ENCODE measurements at regions not wholly inside any gene's neighbourhood (a gene's known extent, or its start where the extent isn't known, plus 50 kb on each side); places are given as distances from the start of the nearest gene placed in this dataset.
"Not testable (repeated sequence)": the region's sequence is repeated elsewhere in the genome, so short reads cannot be mapped to it uniquely, and the experiment has no call there.

GRCh38 chr21:43287795-43288755, 119.3 kb downstream of the CRYAA start:
- H3K9me3 ChIP-seq (ENCODE audit: control insufficient read depth in 2 of 2, low read length in 2 of 2), result no peaks in the 10 kb centered on the region
- H3K4me1 ChIP-seq (ENCODE audit: control insufficient read depth in 2 of 2, insufficient read depth in 2 of 2, low read length in 2 of 2), result peaks cover 5 to 7% of the 10 kb centered on the region in 2 donors
- no peaks in the 10 kb centered on the region for H3K36me3 ChIP-seq (ENCODE audit: control insufficient read depth in 2 of 2, insufficient read depth in 2 of 2, low read length in 2 of 2)
- peak overlapping the region in 1 of 2 donors; percentile 19 for H3K9ac ChIP-seq (ENCODE audit: low read depth in 1 of 2, low read length in 2 of 2)
- no peak overlapping the region for H3K4me3 ChIP-seq (ENCODE audit: low read length in 2 of 2)
- no peaks in the 10 kb centered on the region for H3K27me3 ChIP-seq (ENCODE audit: control insufficient read depth in 2 of 2, insufficient read depth in 2 of 2, low read length in 2 of 2)
- H3K27ac ChIP-seq (ENCODE audit: low read depth in 2 of 2, low read length in 2 of 2), result peak overlapping the region; percentile 28 to 46

DNA sequence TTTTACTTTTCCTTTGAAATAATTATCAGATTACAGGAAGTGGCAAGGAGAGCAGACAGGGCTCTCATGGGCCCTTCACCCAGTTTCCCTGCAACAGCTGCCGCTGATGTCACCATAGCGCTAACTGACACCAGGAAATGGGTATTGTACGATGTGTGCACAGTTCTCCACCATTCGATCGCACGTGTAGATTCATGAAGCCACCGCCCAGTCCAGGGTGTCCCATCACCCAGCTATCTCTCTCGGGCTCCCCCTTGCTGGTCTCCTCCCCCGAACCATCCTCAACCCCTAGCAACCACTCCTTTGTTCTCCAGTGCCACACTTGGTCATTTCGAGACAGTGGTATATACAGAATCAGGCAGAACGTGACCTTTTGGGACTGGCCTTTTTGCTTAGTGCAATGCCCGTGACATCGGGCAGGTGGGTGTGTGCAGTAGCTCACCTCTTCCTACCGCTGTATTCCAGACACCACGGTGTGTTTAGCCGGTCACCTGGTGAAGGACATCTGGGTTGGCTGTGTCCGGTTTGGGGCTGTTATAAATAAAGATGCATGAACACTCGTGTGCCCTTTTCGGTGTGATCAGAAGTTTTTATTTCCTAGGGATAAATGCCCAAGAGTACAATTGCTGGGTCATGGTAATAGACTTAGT, 118.4 kb downstream of the CRYAA start:
- H3K4me1 ChIP-seq (ENCODE audit: control insufficient read depth in 2 of 2, insufficient read depth in 2 of 2, low read length in 2 of 2), result peaks cover 5 to 7% of the 10 kb centered on the region in 2 donors
- no peaks in the 10 kb centered on the region for H3K36me3 ChIP-seq (ENCODE audit: control insufficient read depth in 2 of 2, insufficient read depth in 2 of 2, low read length in 2 of 2)
- H3K4me3 ChIP-seq (ENCODE audit: low read length in 2 of 2), result no peak overlapping the region
- no peak overlapping the region for H3K9ac ChIP-seq (ENCODE audit: low read depth in 1 of 2, low read length in 2 of 2)
- peak overlapping the region; percentile 28 to 46 for H3K27ac ChIP-seq (ENCODE audit: low read depth in 2 of 2, low read length in 2 of 2)
- H3K9me3 ChIP-seq (ENCODE audit: control insufficient read depth in 2 of 2, low read length in 2 of 2), result no peaks in the 10 kb centered on the region
- H3K27me3 ChIP-seq (ENCODE audit: control insufficient read depth in 2 of 2, insufficient read depth in 2 of 2, low read length in 2 of 2), result no peaks in the 10 kb centered on the region

GRCh38 chr21:43286196-43286595, 117.4 kb downstream of the CRYAA start:
- H3K4me3 ChIP-seq (ENCODE audit: low read length in 2 of 2), result no peak overlapping the region
- no peaks in the 10 kb centered on the region for H3K36me3 ChIP-seq (ENCODE audit: control insufficient read depth in 2 of 2, insufficient read depth in 2 of 2, low read length in 2 of 2)
- no peak overlapping the region for H3K9ac ChIP-seq (ENCODE audit: low read depth in 1 of 2, low read length in 2 of 2)

GRCh38 chr21:43284700-43285099, 115.9 kb downstream of the CRYAA start:
- H3K36me3 ChIP-seq (ENCODE audit: control insufficient read depth in 2 of 2, insufficient read depth in 2 of 2, low read length in 2 of 2), result no peaks in the 10 kb centered on the region
- H3K27me3 ChIP-seq (ENCODE audit: control insufficient read depth in 2 of 2, insufficient read depth in 2 of 2, low read length in 2 of 2), result no peaks in the 10 kb centered on the region
- H3K9ac ChIP-seq (ENCODE audit: low read depth in 1 of 2, low read length in 2 of 2), result no peak overlapping the region
- H3K9me3 ChIP-seq (ENCODE audit: control insufficient read depth in 2 of 2, low read length in 2 of 2), result no peaks in the 10 kb centered on the region
- H3K27ac ChIP-seq (ENCODE audit: low read depth in 2 of 2, low read length in 2 of 2), result no peak overlapping the region
- H3K4me1 ChIP-seq (ENCODE audit: control insufficient read depth in 2 of 2, insufficient read depth in 2 of 2, low read length in 2 of 2), result peaks cover 5 to 7% of the 10 kb centered on the region in 2 donors
- H3K4me3 ChIP-seq (ENCODE audit: low read length in 2 of 2), result no peak overlapping the region

More at GRCh38 chr21:43286196-43286595, 117.4 kb downstream of the CRYAA start:
- H3K4me1 ChIP-seq (ENCODE audit: control insufficient read depth in 2 of 2, insufficient read depth in 2 of 2, low read length in 2 of 2), result peaks cover 5 to 7% of the 10 kb centered on the region in 2 donors
- H3K9me3 ChIP-seq (ENCODE audit: control insufficient read depth in 2 of 2, low read length in 2 of 2), result no peaks in the 10 kb centered on the region
- H3K27ac ChIP-seq (ENCODE audit: low read depth in 2 of 2, low read length in 2 of 2), result no peak overlapping the region
- no peaks in the 10 kb centered on the region for H3K27me3 ChIP-seq (ENCODE audit: control insufficient read depth in 2 of 2, insufficient read depth in 2 of 2, low read length in 2 of 2)

GRCh38 chr21:43284238-43284637, 115.4 kb downstream of the CRYAA start:
- H3K4me3 ChIP-seq (ENCODE audit: low read length in 2 of 2), result no peak overlapping the region
- no peaks in the 10 kb centered on the region for H3K27me3 ChIP-seq (ENCODE audit: control insufficient read depth in 2 of 2, insufficient read depth in 2 of 2, low read length in 2 of 2)
- H3K9me3 ChIP-seq (ENCODE audit: control insufficient read depth in 2 of 2, low read length in 2 of 2), result no peaks in the 10 kb centered on the region
- H3K27ac ChIP-seq (ENCODE audit: low read depth in 2 of 2, low read length in 2 of 2), result no peak overlapping the region
- H3K9ac ChIP-seq (ENCODE audit: low read depth in 1 of 2, low read length in 2 of 2), result no peak overlapping the region
- H3K4me1 ChIP-seq (ENCODE audit: control insufficient read depth in 2 of 2, insufficient read depth in 2 of 2, low read length in 2 of 2), result peaks cover 5 to 7% of the 10 kb centered on the region in 2 donors
- H3K36me3 ChIP-seq (ENCODE audit: control insufficient read depth in 2 of 2, insufficient read depth in 2 of 2, low read length in 2 of 2), result no peaks in the 10 kb centered on the region

DNA sequence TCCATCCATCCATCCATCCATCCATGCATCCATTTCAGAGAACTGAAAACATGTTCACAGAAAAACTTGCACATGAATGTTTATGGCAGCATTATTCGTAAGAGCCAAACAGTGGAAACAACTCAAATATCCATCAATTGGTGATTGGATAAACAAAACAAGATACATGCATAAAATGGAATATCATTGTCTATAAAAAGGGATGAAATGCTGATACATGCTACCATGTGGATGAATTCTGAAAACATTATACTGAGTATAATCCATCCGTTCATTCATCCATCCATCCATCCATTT, 115.1 kb downstream of the CRYAA start:
- H3K4me1 ChIP-seq (ENCODE audit: control insufficient read depth in 2 of 2, insufficient read depth in 2 of 2, low read length in 2 of 2); H3K9me3 ChIP-seq (ENCODE audit: control insufficient read depth in 2 of 2, low read length in 2 of 2); H3K27ac ChIP-seq (ENCODE audit: low read depth in 2 of 2, low read length in 2 of 2); H3K4me3 ChIP-seq (ENCODE audit: low read length in 2 of 2); H3K27me3 ChIP-seq (ENCODE audit: control insufficient read depth in 2 of 2, insufficient read depth in 2 of 2, low read length in 2 of 2); H3K9ac ChIP-seq (ENCODE audit: low read depth in 1 of 2, low read length in 2 of 2); H3K36me3 ChIP-seq (ENCODE audit: control insufficient read depth in 2 of 2, insufficient read depth in 2 of 2, low read length in 2 of 2): not testable (repeated sequence)

GRCh38 chr21:43283136-43283924, 114.5 kb downstream of the CRYAA start:
- no peak overlapping the region for H3K4me3 ChIP-seq (ENCODE audit: low read length in 2 of 2)
- H3K4me1 ChIP-seq (ENCODE audit: control insufficient read depth in 2 of 2, insufficient read depth in 2 of 2, low read length in 2 of 2), result peaks cover 5 to 7% of the 10 kb centered on the region in 2 donors
- H3K27ac ChIP-seq (ENCODE audit: low read depth in 2 of 2, low read length in 2 of 2), result no peak overlapping the region
- no peak overlapping the region for H3K9ac ChIP-seq (ENCODE audit: low read depth in 1 of 2, low read length in 2 of 2)
- H3K27me3 ChIP-seq (ENCODE audit: control insufficient read depth in 2 of 2, insufficient read depth in 2 of 2, low read length in 2 of 2), result no peaks in the 10 kb centered on the region
- H3K36me3 ChIP-seq (ENCODE audit: control insufficient read depth in 2 of 2, insufficient read depth in 2 of 2, low read length in 2 of 2), result no peaks in the 10 kb centered on the region
- H3K9me3 ChIP-seq (ENCODE audit: control insufficient read depth in 2 of 2, low read length in 2 of 2), result no peaks in the 10 kb centered on the region

GRCh38 chr21:43282358-43283120, 113.7 kb downstream of the CRYAA start:
- H3K4me1 ChIP-seq (ENCODE audit: control insufficient read depth in 2 of 2, insufficient read depth in 2 of 2, low read length in 2 of 2), result peaks cover 0 to 2% of the 10 kb centered on the region in 2 donors
- no peaks in the 10 kb centered on the region for H3K9me3 ChIP-seq (ENCODE audit: control insufficient read depth in 2 of 2, low read length in 2 of 2)
- no peak overlapping the region for H3K4me3 ChIP-seq (ENCODE audit: low read length in 2 of 2)
- no peak overlapping the region for H3K27ac ChIP-seq (ENCODE audit: low read depth in 2 of 2, low read length in 2 of 2)
- H3K36me3 ChIP-seq (ENCODE audit: control insufficient read depth in 2 of 2, insufficient read depth in 2 of 2, low read length in 2 of 2), result no peaks in the 10 kb centered on the region
- no peak overlapping the region for H3K9ac ChIP-seq (ENCODE audit: low read depth in 1 of 2, low read length in 2 of 2)
- H3K27me3 ChIP-seq (ENCODE audit: control insufficient read depth in 2 of 2, insufficient read depth in 2 of 2, low read length in 2 of 2), result no peaks in the 10 kb centered on the region

DNA sequence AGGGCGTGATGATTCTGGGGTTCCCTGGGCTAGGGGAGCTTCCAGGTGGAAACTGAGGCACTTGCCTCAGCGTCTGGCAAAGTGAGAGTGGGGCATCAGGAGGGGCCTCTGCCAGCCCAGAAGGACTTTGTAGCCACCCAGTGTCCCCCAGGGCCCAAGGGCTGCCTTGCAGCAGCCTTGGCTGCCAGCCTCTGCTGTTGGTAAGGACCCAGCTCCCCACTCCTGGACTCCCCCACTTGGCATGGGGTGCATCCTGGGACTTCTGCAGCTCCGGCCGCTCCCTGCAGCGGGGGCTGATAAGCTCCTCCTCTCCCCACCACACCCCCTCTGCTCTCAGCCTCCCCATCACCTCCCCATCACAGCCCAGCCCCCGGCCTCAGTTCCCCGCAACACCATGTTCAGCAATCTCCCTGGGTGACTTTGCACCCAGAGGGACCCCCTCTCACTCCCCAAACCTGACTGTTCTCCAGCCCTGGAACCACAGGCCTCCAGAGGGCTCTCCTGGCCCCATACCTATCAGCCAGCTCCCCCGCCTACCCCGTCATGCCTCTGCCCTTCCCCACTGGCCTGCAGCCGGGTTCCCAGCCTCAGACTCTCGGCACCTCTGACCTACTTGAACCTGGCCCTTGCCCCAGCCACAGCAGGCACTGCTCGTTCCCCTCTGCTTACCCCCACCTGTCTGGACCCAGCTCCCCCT, 113.0 kb downstream of the CRYAA start:
- Histone ChIP-seq H3K27ac (ENCODE audit: low read depth in 2 of 2, low read length in 2 of 2) (no peak overlapping the region), H3K9ac (ENCODE audit: low read depth in 1 of 2, low read length in 2 of 2) (no peak overlapping the region), H3K36me3 (ENCODE audit: control insufficient read depth in 2 of 2, insufficient read depth in 2 of 2, low read length in 2 of 2) (no peaks in the 10 kb centered on the region), H3K27me3 (ENCODE audit: control insufficient read depth in 2 of 2, insufficient read depth in 2 of 2, low read length in 2 of 2) (peaks cover 0 to 1% of the 10 kb centered on the region in 2 donors), H3K4me3 (ENCODE audit: low read length in 2 of 2) (no peak overlapping the region), H3K9me3 (ENCODE audit: control insufficient read depth in 2 of 2, low read length in 2 of 2) (no peaks in the 10 kb centered on the region), H3K4me1 (ENCODE audit: control insufficient read depth in 2 of 2, insufficient read depth in 2 of 2, low read length in 2 of 2) (peaks cover 0 to 2% of the 10 kb centered on the region in 2 donors)

All from mucosa of rectum (tissue), 2 donors.